Left colon (tissue), 2 donors: ENCODE measurements at regions not wholly inside any gene's neighbourhood (a gene's known extent, or its start where the extent isn't known, plus 50 kb on each side); places are given as distances from the start of the nearest gene placed in this dataset.

Experiments
- ATAC-seq: fragments of 200-7000 bp; cut with Tn5 transposase; one replicate; pipeline ENCODE4 v1.9.1; 2020; ENCODE audit warnings: mild to moderate bottlenecking, moderate library complexity
- DNase-seq, 2 donors: peaks; one replicate each; pipeline ENCODE4 v3.0.0-alpha.2; 2020
- intact Hi-C, 2 donors: fragments of 100-400 bp; cut with DNase I in 1 of 2; cut with micrococcal nuclease in 1 of 2; formaldehyde crosslinking; loops; one replicate each; pipeline versions ENCODE4 v1.11.2 to v1.14.0; 2022; cut with DNase I, micrococcal nuclease
- donor health status: DM: no; HTN: no; CAD: no.
- donor health status: DM: yes; HTN: yes; CAD: no.

DNA sequence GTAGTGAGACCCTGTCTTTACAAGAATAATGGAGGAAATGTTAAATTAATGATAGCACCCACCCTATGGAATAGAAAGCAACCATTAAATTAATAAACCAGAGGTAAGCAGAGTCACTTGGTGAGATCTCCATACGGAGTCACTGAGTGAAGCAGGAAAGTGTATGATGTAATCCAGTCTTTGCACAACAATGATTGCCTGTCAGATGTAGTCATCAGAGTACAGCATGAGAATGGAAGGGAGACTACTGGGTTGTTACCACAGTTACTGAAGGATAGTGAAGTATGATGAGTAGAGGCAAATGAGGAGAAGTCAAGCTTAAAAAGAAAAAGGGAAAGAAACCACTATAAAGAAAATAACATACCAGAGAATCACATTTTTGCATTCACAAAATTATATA is 371.9 kb upstream of the SHH start:
- intact Hi-C loops = no loop called here
- ATAC-seq (no peak), DNase-seq (no peak)

GRCh38 chr7:156180451-156181229 is 368.4 kb upstream of the SHH start:
- no peak for ATAC-seq
- DNase-seq = no peak
- intact Hi-C loops = no loop called here

- no peak for ATAC-seq
- intact Hi-C loops = no loop called here
- DNase-seq = no peak
Observed at GRCh38 chr7:156179872-156180390, 367.7 kb upstream of the SHH start.

GRCh38 chr7:156178857-156179256 is 366.6 kb upstream of the SHH start:
- DNase-seq = no peak
- ATAC-seq = no peak
- intact Hi-C loops = no loop called here

- ATAC-seq = no peak
- intact Hi-C loops = no loop called here
- no peak for DNase-seq
Observed at GRCh38 chr7:156178214-156178613, 366.0 kb upstream of the SHH start.

GRCh38 chr7:156177422-156178055 is 365.3 kb upstream of the SHH start:
- ATAC-seq (no peak), DNase-seq (no peak)
- intact Hi-C loops = no loop called here

GRCh38 chr7:156176039-156176438 is 363.8 kb upstream of the SHH start:
- DNase-seq = no peak
- intact Hi-C loops = no loop called here

DNA sequence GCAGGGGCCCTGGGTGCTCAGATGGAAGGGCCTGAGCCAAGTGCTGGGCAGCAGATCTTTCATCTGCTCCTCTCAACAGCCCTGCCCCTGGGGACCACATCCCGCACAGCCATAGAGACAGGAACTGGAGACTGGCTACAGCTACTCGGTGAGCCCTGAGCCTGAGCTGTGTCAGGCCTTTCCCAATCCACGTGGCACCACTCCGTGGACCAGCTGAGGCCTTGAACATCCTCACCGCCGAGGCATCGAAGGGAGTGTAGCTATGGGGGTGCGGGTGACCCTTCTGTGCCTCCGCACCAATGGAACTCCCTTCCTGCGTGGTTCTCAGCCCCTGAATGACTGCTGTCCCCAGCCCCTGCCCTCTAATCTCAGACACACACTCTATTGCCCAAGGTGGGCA is 362.7 kb upstream of the SHH start:
- no peak for ATAC-seq
- DNase-seq = no peak
- intact Hi-C loops = no loop called here

More at GRCh38 chr7:156176039-156176438, 363.8 kb upstream of the SHH start:
- no peak for ATAC-seq

DNA sequence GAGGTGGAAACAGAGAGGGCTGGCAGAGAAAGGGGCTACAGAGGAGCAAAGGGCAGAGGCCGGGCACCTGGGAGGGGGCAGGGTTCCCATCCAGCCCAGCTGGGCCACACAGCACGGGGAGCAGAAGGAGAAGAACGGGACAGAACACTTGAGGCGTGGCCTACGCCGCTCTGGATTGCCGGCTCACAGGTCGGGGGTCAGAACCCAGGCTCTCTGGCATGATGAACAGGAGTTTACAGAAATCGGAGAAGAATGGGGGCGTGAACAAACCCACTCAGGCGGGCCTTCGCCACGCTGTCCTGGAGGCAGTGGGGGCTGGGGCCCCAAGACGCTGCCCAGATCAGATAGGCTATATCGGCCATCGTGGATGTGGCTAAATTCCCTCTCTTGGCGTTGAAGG is 362.2 kb upstream of the SHH start:
- intact Hi-C loops = no loop called here
- DNase-seq = no peak
- no peak for ATAC-seq

GRCh38 chr7:156173748-156174353 is 361.6 kb upstream of the SHH start:
- intact Hi-C loops = no loop called here
- DNase-seq = no peak
- ATAC-seq = no peak

DNA sequence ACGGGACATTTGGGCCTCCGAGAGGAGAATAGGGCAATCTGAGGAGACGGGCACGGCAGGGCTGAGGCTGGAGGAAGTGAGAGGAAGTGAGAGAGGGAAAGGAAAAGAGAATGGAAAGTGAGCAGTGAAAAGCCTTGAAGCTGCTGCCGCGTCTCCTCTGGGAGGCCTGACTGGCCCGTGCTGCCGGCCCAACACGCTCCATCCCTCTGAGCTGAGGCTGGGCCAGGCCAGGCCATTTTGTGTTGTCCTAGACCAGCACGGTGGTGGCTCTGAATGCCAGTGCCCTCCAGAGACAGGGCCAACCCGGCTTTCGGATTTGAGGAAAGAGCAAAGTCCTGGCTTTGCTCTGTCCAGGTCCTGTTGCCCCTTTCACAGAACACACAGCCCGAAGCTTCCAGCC is 361.1 kb upstream of the SHH start:
- no peak for ATAC-seq
- intact Hi-C loops = no loop called here
- DNase-seq = no peak

GRCh38 chr7:156172638-156173037 is 360.4 kb upstream of the SHH start:
- DNase-seq (no peak), ATAC-seq (no peak)
- intact Hi-C loops = no loop called here

DNA sequence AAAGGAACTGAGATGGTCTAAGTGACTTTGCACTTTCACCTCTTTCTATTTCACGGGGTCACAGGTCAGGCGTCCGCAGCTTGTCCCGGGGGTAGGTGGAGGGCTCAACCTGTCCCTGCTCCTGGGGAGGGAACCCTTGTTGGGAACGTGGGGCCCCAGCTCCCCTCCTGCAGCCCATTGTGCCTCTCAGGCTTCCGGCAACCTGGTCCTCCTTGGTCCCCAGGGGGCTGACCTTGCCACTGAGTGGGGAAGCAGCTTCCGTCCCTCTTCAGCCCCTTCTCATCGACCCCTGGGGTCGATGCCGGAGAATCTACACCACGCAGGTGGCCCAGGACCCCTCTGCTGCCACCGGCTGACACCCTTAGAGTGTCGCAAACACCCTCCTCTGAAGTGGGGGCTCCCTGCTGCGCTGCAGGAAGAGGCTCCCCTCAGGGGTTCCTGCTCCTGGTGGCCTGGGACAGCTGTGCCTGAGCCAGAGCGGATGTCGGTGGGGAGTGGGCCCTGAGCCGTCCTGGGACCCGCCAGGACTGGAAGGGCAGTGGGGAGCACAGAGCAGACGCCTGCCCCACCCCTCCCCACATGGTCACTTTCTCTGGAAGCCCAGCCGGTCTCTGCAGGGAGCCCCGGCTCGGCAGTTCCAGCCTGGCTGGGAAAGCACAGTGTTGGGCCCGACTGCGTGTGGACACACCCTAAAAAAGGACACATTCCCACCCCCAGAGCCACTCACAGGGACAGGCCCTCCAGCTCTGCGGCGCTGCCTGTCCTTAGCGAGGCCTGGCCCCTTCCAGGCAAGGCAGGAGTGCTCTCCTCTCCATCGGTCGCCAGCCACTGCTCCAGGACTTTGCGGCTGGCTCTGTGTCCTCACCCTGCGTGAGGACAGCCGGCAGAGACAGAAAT is 357.5 kb upstream of the SHH start:
- DNase-seq (no peak), ATAC-seq (no peak)
- intact Hi-C loops = no loop called here

- DNase-seq = no peak
Observed at GRCh38 chr7:156168434-156168833, 356.2 kb upstream of the SHH start.

GRCh38 chr7:156167987-156168386 is 355.7 kb upstream of the SHH start:
- ATAC-seq = no peak
- intact Hi-C loops = no loop called here

More at GRCh38 chr7:156168434-156168833, 356.2 kb upstream of the SHH start:
- intact Hi-C loops = no loop called here
- ATAC-seq = no peak

GRCh38 chr7:156167417-156167807 is 355.1 kb upstream of the SHH start:
- DNase-seq (no peak), ATAC-seq (no peak)
- intact Hi-C loops = no loop called here

More at GRCh38 chr7:156167987-156168386, 355.7 kb upstream of the SHH start:
- no peak for DNase-seq

GRCh38 chr7:156166692-156167416 is 354.6 kb upstream of the SHH start:
- ATAC-seq (no peak), DNase-seq (no peak)
- intact Hi-C loops = no loop called here

DNA sequence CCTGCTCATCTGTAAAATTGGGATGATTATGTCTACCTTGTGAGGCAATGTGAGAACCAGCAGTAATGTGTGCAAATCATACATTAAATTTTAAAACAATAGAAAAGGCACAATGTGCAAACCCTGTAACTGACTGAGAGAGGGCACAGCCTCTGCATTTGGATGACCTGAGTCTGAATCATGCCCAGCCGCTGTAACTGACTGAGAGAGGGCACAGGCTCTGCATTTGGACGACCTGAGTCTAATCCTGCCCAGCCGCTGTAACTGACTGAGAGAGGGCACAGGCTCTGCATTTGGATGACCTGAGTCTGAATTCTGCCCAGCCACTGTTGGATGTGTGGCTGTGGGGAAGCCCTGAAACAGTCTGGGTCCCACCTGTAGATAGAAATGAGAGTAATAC is 351.5 kb upstream of the SHH start:
- ATAC-seq = no peak
- intact Hi-C loops = no loop called here
- no peak for DNase-seq

GRCh38 chr7:156162451-156162850 is 350.2 kb upstream of the SHH start:
- no peak for DNase-seq

More at GRCh38 chr7:156162451-156162850, 350.2 kb upstream of the SHH start:
- ATAC-seq = no peak
- intact Hi-C loops = no loop called here
